SU-DHL-6 (cell line): ENCODE measurements at regions not wholly inside any gene's neighbourhood (a gene's known extent, or its start where the extent isn't known, plus 50 kb on each side); places are given as distances from the start of the nearest gene placed in this dataset.

Source experiments
- CTCF ChIP-seq: fragments of 200-600 bp; sonication (generic); IDR thresholded peaks from one replicate; pipeline ENCODE4 v1.5.1; 2017; ENCODE audit warnings: antibody characterized with exemption, mild to moderate bottlenecking, low read length, moderate library complexity; ENCODE audit not compliant: insufficient read depth, poor library complexity, severe bottlenecking
- EZH2phosphoT487 ChIP-seq: fragments of 200-600 bp; sonication (generic), shearing (Covaris generic); conservative IDR thresholded peaks from 2 replicates; pipeline ENCODE4 v1.6.1; 2018; ENCODE audit warnings: mild to moderate bottlenecking, antibody characterized with exemption, low read length, moderate library complexity, mixed read lengths

- no peak for TF ChIP-seq CTCF
- no peak for TF ChIP-seq EZH2phosphoT487
Observed at GRCh38 chr18:67805261-67805660, 288.7 kb upstream of the DSEL start.
